ENCODE measurements at regions not wholly inside any gene's neighbourhood (a gene's known extent, or its start where the extent isn't known, plus 50 kb on each side); places are given as distances from the start of the nearest gene placed in this dataset.
"Not testable (repeated sequence)": the region's sequence is repeated elsewhere in the genome, so short reads cannot be mapped to it uniquely, and the experiment has no call there.

- TF ChIP-seq TOX (CRISPR knock-in tag; IDR thresholded peaks at IDR 0.05; ENCODE audit: borderline replicate concordance); CSDC2 (CRISPR knock-in tag; IDR thresholded peaks at IDR 0.05); CREB5 (CRISPR knock-in tag; IDR thresholded peaks at IDR 0.05; ENCODE audit: low read depth); ZNF565 (CRISPR knock-in tag; conservative IDR thresholded peaks at IDR 0.05; ENCODE audit: low read depth); ZNF70 (CRISPR knock-in tag; IDR thresholded peaks at IDR 0.05): not testable (repeated sequence)
- TF ChIP-seq, protein P1, sequence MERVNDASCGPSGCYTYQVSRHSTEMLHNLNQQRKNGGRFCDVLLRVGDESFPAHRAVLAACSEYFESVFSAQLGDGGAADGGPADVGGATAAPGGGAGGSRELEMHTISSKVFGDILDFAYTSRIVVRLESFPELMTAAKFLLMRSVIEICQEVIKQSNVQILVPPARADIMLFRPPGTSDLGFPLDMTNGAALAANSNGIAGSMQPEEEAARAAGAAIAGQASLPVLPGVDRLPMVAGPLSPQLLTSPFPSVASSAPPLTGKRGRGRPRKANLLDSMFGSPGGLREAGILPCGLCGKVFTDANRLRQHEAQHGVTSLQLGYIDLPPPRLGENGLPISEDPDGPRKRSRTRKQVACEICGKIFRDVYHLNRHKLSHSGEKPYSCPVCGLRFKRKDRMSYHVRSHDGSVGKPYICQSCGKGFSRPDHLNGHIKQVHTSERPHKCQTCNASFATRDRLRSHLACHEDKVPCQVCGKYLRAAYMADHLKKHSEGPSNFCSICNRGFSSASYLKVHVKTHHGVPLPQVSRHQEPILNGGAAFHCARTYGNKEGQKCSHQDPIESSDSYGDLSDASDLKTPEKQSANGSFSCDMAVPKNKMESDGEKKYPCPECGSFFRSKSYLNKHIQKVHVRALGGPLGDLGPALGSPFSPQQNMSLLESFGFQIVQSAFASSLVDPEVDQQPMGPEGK (CRISPR knock-in tag; IDR thresholded peaks at IDR 0.05; ENCODE audit: borderline replicate concordance) = not testable (repeated sequence)
Observed at GRCh38 chr4:66746918-66747317, 798.4 kb downstream of the CENPC start.
